H54 (cell line): ENCODE measurements at regions not wholly inside any gene's neighbourhood (a gene's known extent, or its start where the extent isn't known, plus 50 kb on each side); places are given as distances from the start of the nearest gene placed in this dataset.
A peak's percentile ranks its signal among the peaks of the same experiment; 100 is the strongest.

Experiments used
- DNase-seq: peaks from one replicate; pipeline ENCODE4 v3.0.0; 2011; ENCODE audit warnings: low spot score, mixed read lengths; ENCODE audit not compliant: insufficient read length
- FAIRE-seq: peaks from 3 replicates; lab custom pipeline; 2011; peaks lifted over from hg19 to GRCh38; lab: Jason Lieb, UNC
- POLR2A ChIP-seq: IDR thresholded peaks from 2 replicates; pipeline ENCODE4 v1.6.1; 2011; ENCODE audit warnings: low read depth, mild to moderate bottlenecking, low read length

DNA sequence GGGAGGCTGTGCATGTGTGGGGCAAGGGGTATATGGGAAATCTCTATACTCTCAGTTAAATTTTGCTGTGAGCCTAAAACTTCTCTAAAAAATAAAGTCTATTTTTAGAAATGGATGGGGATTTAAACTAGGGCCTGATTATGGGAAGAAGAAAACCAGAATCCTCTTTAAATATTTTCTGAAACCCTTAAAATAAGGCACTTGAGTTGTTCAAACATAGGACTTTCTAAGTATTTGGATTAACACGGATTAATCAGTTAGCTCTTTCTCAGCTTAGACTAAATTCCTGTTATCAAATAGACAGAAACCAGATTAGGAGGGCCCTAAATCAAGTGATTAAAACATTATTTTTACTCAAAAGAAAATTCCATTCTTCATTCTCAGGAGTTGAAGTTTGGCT lies 438.4 kb downstream of the EFNA5 start:
- no peak for TF ChIP-seq POLR2A
- FAIRE-seq (no peak), DNase-seq (no peak)

DNA sequence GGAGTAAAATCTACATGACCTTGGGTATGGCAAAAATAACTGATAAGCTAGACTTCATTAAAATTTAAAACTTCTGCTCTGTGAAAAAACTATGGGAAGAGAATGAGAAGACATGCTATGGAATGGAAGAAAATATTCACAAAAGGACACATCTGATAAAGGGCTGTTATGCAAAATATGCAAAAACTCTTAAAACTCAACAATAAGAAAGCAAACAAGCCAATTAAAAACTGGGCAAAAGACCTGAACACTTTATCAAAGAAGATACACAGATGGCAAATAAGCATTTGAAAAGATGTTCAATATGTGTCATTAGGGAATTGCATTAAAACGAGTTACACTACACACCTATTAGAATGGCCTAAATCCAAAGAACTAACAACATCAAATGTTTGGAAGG lies 439.5 kb downstream of the EFNA5 start:
- FAIRE-seq: peak; percentile 50
- DNase-seq: no peak
- TF ChIP-seq POLR2A: no peak

DNA sequence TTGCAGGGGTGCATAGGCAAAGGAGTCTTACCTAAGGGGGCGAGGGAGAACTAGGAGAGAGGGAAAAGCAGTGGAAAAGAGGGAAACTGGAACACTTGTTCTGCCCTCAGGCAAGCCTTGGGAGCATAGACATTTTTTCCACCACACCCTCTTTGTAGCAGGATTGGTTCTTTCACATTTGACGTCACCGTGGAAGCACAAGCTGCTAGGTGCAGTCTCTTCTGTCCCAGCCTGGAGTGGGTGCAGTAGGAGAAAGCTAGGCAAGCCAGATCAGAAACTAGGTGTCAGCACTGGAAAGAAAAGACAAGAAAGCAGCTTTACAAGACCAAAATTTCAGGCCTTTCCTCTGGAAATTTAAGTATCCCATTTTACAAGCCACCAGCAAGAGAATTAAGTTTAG lies 440.4 kb downstream of the EFNA5 start:
- no peak for TF ChIP-seq POLR2A
- no peak for FAIRE-seq
- no peak for DNase-seq

DNA sequence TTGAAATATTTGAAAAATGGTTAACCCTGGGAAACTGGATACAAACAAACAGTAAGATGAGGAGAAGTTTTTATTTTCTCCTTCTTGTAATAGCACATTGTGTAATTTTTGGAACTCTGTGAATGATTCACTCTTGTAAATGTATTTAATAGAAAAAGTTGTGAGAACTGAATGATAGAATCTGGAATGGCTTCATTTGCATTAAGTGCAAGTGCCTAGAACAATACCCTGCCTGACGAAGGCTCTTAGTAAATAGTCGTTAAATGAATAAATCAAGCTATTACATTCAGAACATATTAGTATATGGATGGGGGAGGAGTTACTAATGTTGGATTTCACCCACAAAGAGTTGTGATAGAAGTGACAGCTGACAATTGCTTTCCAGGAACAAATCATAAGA lies 442.5 kb downstream of the EFNA5 start:
- no peak for DNase-seq
- TF ChIP-seq POLR2A: no peak
- no peak for FAIRE-seq

DNA sequence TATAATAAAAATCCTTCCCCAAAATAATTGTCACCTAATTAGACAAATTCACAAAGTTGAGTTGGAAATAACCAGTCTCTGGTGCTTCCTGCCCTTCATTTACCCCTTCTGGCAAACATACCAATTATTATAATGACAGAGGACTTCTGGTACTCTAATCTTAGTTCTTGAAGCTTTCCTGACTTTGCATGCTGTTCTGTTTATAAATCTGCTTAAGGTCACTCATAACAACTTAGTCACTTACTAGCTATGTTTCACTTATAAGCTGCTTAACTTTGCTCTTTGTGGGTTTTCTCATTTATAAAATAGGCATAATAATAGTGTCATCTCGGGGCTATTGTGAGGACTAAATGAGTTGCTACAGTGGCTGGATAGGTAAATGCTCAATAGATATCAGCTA lies 446.5 kb downstream of the EFNA5 start:
- no peak for TF ChIP-seq POLR2A
- FAIRE-seq: no peak
- DNase-seq: no peak

DNA sequence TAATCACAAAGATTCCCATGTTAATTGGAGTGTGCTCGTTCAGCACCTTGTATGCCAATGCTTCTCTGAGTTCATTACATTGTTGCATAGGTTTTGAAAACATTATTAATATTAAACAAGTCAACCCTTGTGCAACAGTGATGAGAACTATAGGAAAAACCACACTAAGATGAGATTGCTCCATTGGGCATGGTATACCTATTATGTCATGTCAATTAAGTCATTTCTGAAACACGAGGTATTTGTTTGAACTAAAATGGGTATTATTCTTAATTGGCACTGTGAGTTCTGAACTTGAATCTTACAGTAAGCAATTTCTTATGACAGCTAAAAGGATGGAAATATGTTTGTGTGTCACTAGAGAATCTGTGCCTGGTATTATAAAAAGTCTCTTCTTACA lies 447.7 kb downstream of the EFNA5 start:
- DNase-seq (no peak), FAIRE-seq (no peak)
- TF ChIP-seq POLR2A: no peak

DNA sequence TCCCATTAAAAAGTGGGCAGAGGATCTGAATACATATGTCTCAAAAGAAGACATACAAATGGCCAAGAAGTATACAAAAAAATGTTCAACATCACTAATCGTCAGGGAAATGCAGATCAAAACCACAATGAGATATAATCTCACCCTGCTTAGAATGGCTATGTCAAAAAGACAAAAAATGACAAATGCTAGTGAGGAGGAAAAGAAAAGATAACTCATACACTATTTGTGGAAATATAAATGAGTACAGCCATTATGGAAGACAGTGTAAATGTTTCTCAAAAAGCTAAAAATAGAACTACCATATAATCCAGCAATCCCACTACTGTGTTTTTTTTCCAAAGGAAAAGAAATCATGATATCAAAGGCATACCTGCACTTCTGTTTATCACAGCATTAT lies 450.7 kb downstream of the EFNA5 start:
- DNase-seq (no peak), FAIRE-seq (no peak)
- no peak for TF ChIP-seq POLR2A

DNA sequence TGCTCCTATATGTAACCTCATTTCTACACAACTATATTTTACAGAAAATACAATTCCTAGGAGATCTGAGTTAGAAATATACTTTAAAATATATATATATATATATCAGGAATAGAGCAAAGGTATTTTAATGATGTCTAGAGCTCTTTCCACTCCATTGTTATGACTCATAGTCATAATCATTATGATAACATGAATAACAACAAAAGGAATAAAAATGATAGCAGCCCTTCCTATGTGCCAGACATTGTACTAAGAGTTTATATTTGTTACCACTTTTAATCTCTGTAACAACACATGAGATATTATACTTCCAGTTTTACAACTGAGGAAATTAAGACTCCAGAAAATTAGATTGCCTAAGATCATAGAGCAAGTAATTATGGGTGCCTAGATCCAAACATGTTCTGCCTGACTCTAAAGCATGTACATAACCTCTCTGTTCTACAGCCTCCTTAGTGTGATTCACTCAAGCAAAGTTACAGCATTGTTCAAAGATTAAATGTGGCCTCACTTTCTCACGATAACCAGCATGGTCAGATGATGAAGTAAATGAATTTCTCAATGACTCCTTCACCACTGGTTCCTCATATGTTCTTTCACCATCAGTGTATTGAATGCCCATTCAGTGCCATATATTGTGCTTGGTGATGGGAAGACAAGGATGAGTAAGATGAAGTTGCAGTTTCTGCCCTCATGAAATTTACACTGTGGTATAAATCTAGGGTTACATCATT lies 452.1 kb downstream of the EFNA5 start:
- FAIRE-seq: peak; percentile 76

DNA sequence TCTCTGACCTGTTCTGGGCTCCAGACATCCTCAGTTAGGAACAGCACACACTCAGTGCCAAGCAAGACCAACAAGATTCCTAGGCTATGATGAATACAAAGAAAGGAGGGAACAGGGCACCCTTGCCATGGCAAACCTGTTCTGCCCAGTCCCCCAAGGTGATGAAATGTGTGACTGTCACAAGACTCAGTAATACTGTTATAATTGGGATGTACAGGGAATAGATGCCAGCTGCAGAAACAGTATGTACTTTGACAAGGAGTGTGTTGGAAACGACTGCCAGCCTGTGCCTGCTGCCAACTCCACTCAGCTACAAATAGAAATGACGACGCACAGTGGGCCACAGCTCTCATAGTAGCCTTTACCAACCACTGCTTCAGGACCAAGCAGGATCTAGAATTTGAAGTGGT lies 453.0 kb downstream of the EFNA5 start:
- FAIRE-seq (peak; percentile 77), DNase-seq (no peak)
- TF ChIP-seq POLR2A: no peak

More for the DNA sequence above, 452.1 kb downstream of the EFNA5 start:
- DNase-seq: no peak
- no peak for TF ChIP-seq POLR2A

DNA sequence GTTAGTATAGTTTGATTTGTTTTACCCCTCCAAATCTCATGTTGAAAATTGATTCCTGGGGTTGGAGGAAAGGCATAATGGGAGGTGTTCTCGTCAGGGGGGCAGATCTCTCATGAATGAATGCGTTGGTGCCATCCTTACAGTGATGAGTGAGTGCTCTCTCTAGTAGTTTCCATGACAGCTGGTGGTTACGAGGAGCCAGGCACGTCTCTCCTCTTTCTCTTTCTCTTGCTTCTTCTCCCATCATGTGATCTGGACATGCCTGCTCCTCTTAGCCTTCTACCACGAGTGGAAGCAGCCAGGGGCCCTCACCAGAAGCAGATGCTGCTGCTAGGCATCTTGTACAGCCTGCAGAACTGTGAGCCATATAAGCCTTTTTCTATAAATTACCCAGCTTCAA lies 454.1 kb downstream of the EFNA5 start:
- DNase-seq (no peak), FAIRE-seq (no peak)
- no peak for TF ChIP-seq POLR2A

DNA sequence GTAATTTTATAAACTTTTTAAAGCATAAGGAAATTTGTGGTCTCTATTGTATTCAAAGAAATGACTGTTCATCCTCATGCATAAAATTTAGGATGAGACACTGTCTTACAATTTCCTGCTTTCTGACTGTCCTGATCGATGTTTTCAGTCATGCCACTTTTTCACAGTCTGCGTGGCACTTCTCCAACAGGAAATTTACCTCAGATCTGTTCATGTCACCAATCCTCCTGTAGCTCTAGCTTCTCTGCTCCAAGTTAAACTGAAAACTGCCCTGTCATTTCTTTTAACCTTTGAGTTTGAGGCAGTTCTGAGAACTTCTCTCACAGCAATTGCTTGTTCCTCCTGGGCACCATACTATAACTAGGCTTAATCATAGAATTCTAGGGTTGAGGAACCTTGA lies 455.1 kb downstream of the EFNA5 start:
- TF ChIP-seq POLR2A: no peak
- no peak for DNase-seq
- FAIRE-seq: peak; percentile 33

DNA sequence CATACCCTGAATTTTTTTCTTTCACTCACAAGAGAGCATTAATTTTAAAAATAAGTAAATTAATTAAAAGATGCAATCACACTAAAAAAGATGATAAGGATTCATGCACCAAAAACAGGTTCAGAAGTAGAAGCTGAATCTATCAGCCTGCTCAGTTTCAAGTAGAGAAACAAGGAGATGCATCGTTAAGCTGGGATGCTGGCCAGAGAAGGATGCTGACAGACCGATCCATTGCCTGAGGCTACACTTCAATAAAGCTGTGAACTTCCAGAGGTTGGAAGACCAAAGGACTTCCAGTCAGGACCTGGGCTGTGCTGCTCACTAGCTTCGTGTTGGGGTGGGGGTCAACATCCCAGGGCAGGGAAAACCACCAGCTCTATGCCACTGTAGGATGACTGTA lies 457.7 kb downstream of the EFNA5 start:
- no peak for TF ChIP-seq POLR2A
- no peak for DNase-seq
- FAIRE-seq: no peak

DNA sequence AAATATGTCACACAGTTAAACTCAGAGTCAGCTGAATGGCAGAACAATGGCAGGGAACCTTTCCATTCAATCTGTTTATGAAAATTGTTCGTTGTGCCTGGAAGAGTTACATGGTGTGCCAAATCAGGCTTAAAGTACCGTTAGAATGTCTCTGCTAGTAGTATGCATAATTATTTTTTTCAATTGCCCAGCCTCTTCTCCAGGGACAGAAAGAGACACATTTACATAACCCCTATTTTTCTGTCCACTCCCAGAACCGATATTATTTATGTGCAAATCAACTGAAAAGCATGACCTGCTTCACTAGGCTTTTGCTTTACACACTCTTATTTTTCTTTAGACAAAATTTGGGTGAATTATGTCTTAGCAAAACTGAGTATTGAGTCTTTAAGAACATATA lies 459.1 kb downstream of the EFNA5 start:
- DNase-seq (no peak), FAIRE-seq (peak; percentile 6)
- no peak for TF ChIP-seq POLR2A

DNA sequence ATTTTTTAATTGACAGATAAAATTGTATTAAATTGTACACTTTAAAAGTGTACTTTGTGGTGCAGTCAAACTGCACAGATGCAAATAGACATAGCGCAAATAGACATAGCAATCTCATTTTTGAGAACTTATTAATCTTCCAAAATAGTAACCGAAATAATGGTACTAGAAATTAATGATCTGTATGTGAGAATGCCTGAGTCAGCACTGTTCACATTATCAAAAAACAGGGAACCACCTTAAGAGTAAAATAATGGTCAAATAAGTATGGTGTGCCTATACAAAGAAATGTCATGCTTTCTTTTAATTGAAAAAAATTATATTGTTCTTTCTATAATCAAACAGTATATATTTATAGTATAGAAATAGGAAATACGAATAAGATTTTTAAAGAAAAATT lies 461.9 kb downstream of the EFNA5 start:
- no peak for DNase-seq
- TF ChIP-seq POLR2A: no peak
- no peak for FAIRE-seq

DNA sequence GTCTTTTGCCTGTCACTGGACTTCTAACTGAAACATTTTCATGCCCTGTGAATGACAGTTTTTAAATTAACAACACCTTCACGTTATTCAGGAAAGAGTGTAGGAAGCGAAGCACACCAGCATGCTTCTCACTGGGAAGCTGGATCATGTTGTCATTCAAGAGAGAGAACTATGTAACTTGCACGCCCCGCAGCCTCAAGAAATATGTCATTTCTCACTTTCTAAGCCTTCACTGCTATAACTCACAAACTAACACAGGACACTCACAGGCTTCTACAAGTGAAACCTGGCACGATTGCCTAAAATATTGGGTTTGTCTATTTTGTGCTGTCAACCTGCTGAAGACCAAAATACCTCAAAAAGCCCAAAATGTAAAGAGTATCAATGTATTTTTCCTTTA lies 466.3 kb downstream of the EFNA5 start:
- DNase-seq: no peak
- TF ChIP-seq POLR2A: no peak
- no peak for FAIRE-seq

DNA sequence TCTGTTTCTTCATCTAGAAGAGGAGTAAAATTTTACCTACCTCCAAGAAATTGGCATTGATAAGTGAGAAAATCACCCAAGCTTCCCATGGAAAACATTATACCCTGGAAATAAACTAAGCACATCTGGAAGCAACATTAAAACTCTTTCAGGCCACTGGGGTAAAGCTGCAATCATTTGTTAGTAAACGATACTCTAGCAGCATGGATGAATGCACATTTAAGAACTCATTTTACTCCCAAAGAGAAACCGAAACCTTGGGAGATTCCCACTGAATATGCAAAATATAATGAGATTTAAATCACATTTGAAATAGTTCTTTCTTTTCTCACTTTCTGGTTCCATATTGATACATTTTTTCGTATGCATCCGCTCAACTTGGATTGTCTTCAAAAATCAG lies 467.5 kb downstream of the EFNA5 start:
- no peak for FAIRE-seq
- TF ChIP-seq POLR2A: no peak

DNA sequence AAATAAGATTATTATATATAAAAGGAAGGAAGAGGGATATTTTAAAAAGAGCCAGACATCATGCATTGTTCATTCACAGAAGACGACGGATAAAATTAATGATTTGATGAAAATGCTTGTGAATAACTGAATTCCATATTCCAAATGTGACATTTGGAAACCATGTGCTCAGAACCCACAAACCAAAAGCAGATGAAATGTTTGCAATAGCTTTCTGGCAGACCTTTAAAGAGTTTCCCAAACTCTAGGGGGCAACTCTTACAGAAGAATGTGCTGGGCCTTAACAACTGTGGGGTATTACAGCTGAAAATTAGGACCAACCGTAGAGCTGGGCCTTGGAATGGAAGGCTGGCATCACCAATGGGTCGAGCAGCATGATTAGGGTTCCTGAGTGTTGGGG lies 471.0 kb downstream of the EFNA5 start:
- DNase-seq: no peak
- no peak for FAIRE-seq
- TF ChIP-seq POLR2A: no peak

More for the DNA sequence above, 467.5 kb downstream of the EFNA5 start:
- no peak for DNase-seq
